SK-N-SH (cell line): ENCODE measurements at regions not wholly inside any gene's neighbourhood (a gene's known extent, or its start where the extent isn't known, plus 50 kb on each side); places are given as distances from the start of the nearest gene placed in this dataset.

ENCODE experiments used
- CHD2 ChIP-seq: fragments of 150-350 bp; IDR thresholded peaks from 2 replicates; pipeline ENCODE4 v1.6.1; 2018; ENCODE audit warnings: low read length; ENCODE audit not compliant: partially characterized antibody
- CTCF ChIP-seq: fragments of 200-600 bp; sonication (generic); IDR thresholded peaks from 2 replicates; pipeline ENCODE4 v1.6.1; 2017; ENCODE audit warnings: antibody characterized with exemption, mild to moderate bottlenecking, moderate library complexity
- EP300 ChIP-seq, 2 experiments: IDR thresholded peaks; 2 replicates each; pipeline versions ENCODE4 v1.4.0 to v1.6.1; 2012; ENCODE audit warnings: borderline replicate concordance in 1 of 2, low read depth in 1 of 2, low read length in 1 of 2
- FOSL2 ChIP-seq: IDR thresholded peaks from 2 replicates; pipeline ENCODE4 v1.4.0; 2012; ENCODE audit warnings: low read depth, mild to moderate bottlenecking, moderate library complexity, borderline replicate concordance
- FOXJ3 ChIP-seq: sonication (generic); formaldehyde crosslinking; IDR thresholded peaks from 2 replicates; pipeline ENCODE4 v1.5.1; 2020; ENCODE audit warnings: mild to moderate bottlenecking, missing genetic modification reagents
- FOXM1 ChIP-seq: IDR thresholded peaks from 2 replicates; pipeline ENCODE4 v1.4.0; 2012; ENCODE audit warnings: low read depth, mild to moderate bottlenecking
- MAX ChIP-seq: IDR thresholded peaks from 2 replicates; pipeline ENCODE4 v1.4.0; 2012; ENCODE audit warnings: low read depth
- MXI1 ChIP-seq: IDR thresholded peaks from 2 replicates; pipeline ENCODE4 v1.6.1; 2012; ENCODE audit warnings: mild to moderate bottlenecking, low read depth, low read length, improper control_type of control experiment
- POLR2AphosphoS5 ChIP-seq: IDR thresholded peaks from 2 replicates; pipeline ENCODE4 v1.6.1; 2012; ENCODE audit warnings: low read depth, low read length
- RCOR1 ChIP-seq: fragments of 150-350 bp; IDR thresholded peaks from 2 replicates; pipeline ENCODE4 v1.6.1; 2017; ENCODE audit warnings: antibody characterized with exemption, low read length
- REST ChIP-seq: IDR thresholded peaks from 2 replicates; pipeline ENCODE4 v1.6.1; 2012; ENCODE audit warnings: mild to moderate bottlenecking, low read depth, low read length, moderate library complexity
- RFX5 ChIP-seq: IDR thresholded peaks from 2 replicates; pipeline ENCODE4 v1.6.1; 2012; ENCODE audit warnings: mild to moderate bottlenecking, improper control_type of control experiment, low read length
- SIN3A ChIP-seq: IDR thresholded peaks from 2 replicates; pipeline ENCODE4 v1.6.1; 2012; ENCODE audit warnings: low read depth, mild to moderate bottlenecking, low read length, moderate library complexity, borderline replicate concordance
- TAF1 ChIP-seq: IDR thresholded peaks from 2 replicates; pipeline ENCODE4 v1.6.1; 2012; ENCODE audit warnings: low read depth, mild to moderate bottlenecking, low read length, moderate library complexity, borderline replicate concordance

- no peak for TF ChIP-seq REST
- no peak for TF ChIP-seq MXI1
- TF ChIP-seq CTCF, result no peak
- TF ChIP-seq TAF1, result no peak
- no peak for TF ChIP-seq SIN3A
- no peak for TF ChIP-seq FOXM1
- TF ChIP-seq RFX5, result no peak
- no peak for TF ChIP-seq FOSL2
- no peak for TF ChIP-seq FOXJ3 (CRISPR knock-in tag)
- no peak for TF ChIP-seq MAX
- TF ChIP-seq POLR2AphosphoS5, result no peak
- TF ChIP-seq CHD2, result no peak
- TF ChIP-seq EP300 (IDR thresholded peaks at IDR 0.05; ENCODE audit: borderline replicate concordance in 1 of 2, low read depth in 1 of 2, low read length in 1 of 2), result no peak
- TF ChIP-seq RCOR1, result no peak
Observed at GRCh38 chr6:117200067-117200466, 65.3 kb upstream of the VGLL2 start.
